HG03196 (cell line): ENCODE measurements at regions not wholly inside any gene's neighbourhood (a gene's known extent, or its start where the extent isn't known, plus 50 kb on each side); places are given as distances from the start of the nearest gene placed in this dataset.
"Not testable (repeated sequence)": the region's sequence is repeated elsewhere in the genome, so short reads cannot be mapped to it uniquely, and the experiment has no call there.

ENCODE experiments used
- ATAC-seq: cut with Tn5 transposase; IDR thresholded peaks from one replicate; pipeline ENCODE4 v1.9.1; 2021; ENCODE audit not compliant: unreplicated experiment

GRCh38 chr15:26280281-26280680 lies 417.2 kb upstream of the ATP10A start:
- ATAC-seq: no peak

DNA sequence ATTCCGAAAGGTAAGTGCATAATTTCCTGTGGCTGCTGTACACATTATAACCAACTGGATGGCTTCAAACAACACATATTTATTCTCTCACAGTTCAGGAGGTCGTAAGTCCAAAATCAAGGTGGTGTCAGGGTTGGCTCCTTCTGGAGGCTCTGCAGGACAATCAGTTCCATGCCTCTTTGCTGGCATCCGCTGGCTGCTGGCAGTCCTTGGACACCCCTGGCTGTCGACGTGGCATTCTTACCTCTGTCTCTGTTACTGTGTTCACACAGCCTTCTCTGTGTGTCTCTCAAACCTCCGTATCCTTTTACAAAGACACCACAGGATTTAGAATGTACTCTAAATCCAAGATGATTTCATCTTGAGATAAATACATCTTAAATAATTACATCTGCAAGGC lies 398.8 kb upstream of the ATP10A start:
- no peak for ATAC-seq

DNA sequence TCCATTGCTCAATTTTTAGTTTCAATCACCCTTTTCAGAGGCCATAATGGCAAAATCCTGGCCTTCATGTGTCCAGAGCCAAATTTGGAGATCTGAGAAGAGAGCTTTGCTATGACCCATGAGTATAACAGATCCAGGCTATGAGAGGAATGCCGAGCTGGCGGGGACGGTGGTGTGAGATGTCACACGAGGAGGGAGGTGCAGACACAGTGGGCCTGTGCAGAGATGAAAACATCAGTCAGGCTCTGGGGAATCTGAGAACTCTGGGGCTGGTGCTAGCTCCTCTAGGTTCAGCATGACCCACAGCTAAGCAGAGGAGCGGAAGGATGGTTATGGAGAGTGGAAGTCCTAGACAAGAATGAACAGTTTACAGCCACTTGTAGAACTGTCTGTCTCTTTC lies 398.3 kb upstream of the ATP10A start:
- ATAC-seq: no peak

DNA sequence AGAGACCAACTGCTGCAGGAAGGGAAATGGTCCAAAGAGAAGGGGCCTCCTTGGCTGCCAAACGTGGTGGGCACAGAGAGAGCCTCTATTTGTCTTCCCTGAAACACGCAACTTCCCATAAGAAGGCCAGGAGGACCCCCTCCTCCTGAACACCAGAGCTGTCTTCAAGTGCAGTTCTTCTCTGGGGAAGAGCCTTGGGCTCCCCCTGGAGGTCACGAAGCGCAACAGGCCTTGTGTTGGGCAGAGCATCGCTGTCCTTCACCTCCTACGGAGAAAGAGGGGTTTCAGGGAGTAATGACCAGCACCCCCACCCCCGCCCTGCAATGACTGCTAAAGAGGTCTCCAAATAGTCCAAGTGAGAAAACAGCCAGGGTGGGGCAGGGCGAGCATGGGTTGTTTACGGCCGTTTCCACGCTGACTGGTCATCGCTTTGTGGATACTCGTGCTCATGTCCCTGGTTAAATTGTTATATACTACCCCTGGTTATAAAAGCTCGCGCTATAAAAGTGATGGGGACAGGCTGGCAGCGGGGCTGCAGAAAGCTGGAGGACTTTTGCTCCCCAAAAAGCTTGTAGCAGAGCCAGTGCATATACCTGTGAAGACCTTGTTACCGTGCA lies 397.5 kb upstream of the ATP10A start:
- ATAC-seq: no peak

GRCh38 chr15:26259581-26259980 lies 396.5 kb upstream of the ATP10A start:
- no peak for ATAC-seq

GRCh38 chr15:26244782-26245181 lies 381.7 kb upstream of the ATP10A start:
- ATAC-seq: not testable (repeated sequence)

DNA sequence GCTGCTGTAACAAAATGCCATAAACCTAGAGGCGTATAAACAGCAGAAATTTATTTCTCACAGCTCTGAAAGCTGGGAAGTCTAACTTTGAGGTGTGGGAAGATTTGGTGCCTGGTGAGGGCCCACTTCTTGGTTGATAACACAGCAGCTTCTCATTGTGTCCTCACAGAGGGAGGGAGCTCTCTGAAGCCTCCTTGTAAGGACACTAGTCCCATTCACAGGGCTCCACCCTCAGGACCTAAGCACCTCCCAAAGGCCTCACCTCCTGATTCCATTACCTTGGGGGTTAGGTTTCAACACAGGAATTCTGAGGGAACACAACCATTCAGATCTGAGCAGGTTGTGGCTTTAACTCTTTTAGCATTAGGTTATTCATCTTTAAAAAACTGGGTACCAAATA lies 380.3 kb upstream of the ATP10A start:
- ATAC-seq: no peak

- no peak for ATAC-seq
These were observed 379.5 kb upstream of the ATP10A start for GRCh38 chr15:26242565-26243071.

- ATAC-seq: no peak
These were observed 372.7 kb upstream of the ATP10A start for GRCh38 chr15:26235864-26236263.

DNA sequence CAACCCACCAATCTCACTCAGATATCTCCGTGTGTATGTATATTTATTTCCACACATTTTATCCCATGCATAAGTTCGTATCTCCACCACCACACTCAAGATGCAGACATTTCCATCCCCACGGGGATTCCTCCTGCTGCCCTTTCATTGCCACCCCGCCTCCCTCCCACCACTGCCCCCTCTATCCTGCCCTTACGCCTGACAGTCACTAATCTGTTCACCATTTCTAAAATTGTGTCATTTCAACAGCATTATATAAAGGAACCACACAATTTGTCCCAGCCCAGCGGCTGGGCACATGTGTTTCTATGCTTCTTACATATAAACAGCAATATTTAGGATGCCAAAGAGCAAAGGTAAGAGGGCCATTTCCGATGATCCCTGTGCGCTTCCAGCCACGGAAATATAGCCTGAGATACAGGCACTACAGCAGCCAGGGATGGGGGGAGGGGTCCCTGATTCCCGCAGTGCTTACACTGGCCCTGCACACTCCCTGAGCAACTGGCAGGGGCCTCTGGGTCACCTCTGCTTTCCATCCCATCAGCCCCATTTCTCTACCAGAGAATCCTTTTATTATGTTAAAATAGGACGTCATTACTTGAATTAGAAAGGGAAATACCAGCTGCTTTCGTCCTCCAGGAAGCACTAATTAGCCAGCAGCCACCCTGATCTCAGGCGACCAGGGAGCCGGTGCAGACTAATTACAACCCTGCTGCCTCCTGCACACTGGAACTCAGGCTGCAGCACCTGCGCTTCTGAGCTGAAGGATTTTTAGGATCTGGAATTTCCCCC lies 372.0 kb upstream of the ATP10A start:
- no peak for ATAC-seq

DNA sequence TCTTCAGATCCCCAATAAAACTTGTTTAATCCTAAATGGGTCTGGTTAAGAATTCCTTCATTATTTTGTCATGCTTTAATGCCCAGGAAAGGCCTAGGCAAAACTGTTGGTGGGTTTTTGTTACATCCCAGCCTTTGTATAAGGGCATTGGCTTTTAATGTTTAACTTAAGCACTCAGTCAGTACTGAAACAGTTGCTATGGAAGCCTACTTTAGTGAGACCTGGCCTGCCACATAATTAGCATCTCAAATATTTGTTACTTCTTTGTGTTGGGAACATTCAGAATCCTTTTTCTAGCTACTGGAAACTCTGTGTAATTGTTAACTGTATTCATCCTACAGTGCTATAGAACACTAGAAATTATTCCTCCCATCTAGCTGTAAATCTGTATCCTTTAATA lies 369.6 kb upstream of the ATP10A start:
- no peak for ATAC-seq

DNA sequence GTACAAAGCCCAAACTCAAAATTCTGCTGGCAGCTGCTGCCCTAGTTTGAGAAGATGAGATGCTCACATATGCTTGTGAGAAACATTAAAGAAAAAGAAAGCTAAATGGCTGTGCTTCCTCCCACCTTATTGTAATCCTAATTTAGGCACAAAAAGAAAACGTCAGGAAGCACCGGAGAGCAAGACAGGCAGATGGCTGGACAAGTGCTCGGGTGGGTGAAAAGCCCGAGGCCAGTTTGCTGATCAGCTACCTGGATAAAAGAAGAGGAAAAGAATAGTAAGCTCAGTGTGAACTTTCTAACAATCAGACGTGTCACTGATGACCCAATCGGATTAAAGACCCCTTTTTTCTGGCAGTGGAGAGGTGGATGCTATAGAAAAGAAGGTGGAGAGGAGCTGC lies 368.0 kb upstream of the ATP10A start:
- ATAC-seq: no peak

GRCh38 chr15:26224266-26224665 lies 361.1 kb upstream of the ATP10A start:
- no peak for ATAC-seq

DNA sequence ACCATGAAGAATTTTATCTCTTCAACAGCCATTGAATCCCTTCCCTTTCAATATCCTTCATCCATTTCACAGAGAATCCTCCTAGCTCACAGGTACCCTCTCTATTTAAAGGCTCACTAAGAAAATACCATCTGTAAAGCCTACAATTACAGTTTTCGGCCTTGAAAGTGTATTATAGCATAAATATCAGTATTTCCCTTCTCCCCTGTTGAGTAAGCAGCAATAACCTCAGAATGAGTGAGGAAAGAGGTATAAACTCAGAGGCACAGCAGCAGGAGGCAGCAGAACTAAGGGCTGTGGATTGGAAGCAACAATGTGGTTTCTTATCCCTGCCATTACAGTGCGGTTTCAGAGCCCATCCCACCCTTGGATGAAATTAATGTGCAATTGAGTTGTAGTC lies 360.6 kb upstream of the ATP10A start:
- ATAC-seq: no peak

GRCh38 chr15:26222781-26223180 lies 359.7 kb upstream of the ATP10A start:
- ATAC-seq: no peak

GRCh38 chr15:26217043-26217442 lies 353.9 kb upstream of the ATP10A start:
- not testable (repeated sequence) for ATAC-seq

DNA sequence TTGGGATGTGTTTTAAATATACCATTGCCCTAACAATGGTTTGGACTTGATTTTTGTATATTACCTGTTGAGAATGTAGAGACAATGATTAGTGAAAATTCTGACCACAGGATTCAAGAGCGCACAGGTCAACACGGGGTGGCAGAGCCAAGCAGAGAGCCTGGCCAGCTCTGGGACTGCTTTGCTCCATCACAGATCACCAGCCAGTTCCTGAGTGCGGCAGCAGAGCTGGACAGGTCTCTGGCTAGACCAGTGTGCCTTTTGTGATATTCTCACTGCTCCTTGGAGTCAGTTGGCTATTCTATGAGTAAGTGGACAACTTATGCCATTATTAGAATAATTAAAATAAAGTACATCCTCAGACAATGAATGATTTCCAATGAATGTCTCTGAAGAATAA lies 351.2 kb upstream of the ATP10A start:
- ATAC-seq: no peak

GRCh38 chr15:26213427-26213826 lies 350.3 kb upstream of the ATP10A start:
- no peak for ATAC-seq

- ATAC-seq: no peak
These were observed 349.0 kb upstream of the ATP10A start for GRCh38 chr15:26212109-26212508.

DNA sequence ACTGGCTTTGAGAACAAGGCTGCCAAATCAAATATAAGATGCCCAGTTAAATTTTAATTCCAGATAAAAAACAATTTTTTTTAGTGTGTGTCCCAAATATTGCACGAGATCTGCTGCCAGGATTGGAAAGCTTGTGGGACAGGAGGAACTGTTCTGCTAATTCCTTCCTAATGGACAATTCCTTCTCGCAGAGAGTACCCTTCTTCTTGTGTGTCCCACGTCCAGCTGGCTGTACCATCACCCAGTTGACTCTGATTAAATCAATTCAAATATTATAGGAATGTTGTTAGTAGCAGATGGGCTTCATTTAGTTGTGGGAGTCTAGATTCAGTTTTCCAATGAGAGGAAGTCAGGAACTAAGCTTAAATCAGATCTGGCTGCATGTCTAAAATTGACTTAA lies 347.9 kb upstream of the ATP10A start:
- ATAC-seq: no peak

DNA sequence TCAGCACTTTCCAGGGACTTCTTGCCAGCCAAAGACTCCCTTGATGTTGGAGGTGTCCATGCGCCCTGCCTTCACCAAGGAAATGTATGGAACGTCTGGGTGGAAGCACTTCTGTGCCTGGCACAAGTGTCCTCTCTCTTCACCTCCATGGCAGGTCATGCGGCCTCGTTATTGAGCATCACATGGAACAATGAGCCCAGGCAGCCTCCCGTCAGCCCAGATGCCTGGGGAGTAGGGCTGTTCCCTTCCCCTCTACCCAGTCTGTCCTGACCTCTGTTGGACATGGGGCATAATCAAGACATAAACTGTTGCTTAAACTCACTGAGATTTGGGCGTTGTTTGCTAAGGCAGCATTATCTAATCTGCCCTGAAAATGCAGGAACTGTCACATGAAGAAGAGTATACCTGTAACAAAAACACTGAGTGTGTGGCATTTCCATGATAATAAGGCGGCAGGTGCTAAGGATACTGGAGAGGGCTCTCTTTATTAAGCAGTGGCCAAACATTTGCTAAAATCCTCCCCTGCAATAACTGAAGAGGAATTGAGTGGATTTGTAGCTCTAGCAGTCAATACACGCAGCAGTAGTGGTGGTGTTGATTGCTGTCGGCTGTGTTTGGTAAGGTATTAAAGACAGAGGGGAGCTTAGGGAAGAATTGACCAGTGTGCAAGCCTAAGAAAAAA lies 338.2 kb upstream of the ATP10A start:
- no peak for ATAC-seq

GRCh38 chr15:26200427-26200826 lies 337.3 kb upstream of the ATP10A start:
- ATAC-seq: no peak
